ENCODE measurements at regions not wholly inside any gene's neighbourhood (a gene's known extent, or its start where the extent isn't known, plus 50 kb on each side); places are given as distances from the start of the nearest gene placed in this dataset.
A peak's percentile ranks its signal among the peaks of the same experiment; 100 is the strongest.

DNA sequence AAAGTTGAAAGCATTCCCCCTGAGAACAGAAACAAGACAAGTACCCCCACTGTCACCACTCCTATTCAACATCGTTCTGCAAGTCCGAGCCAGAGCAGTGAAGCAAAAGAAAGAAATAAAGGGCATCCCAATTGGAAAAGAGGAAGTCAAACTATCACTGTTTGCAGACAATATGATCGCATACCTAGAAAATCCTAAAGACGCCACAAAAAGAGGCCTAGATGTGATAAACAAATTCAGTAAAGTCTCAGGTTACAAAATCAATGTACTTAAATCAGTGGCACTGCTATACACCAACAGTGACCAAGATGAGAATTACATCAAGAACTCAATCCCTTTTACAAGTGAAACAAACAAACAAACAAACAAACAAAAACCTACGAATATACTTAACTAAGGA, 87.7 kb upstream of the COCH start:
- DNase-seq = no peak

- DNase-seq = no peak
Observed at GRCh38 chr14:30790827-30791226, 83.5 kb upstream of the COCH start.

GRCh38 chr14:30791522-30792351, 82.6 kb upstream of the COCH start:
- DNase-seq = no peak

GRCh38 chr14:30796707-30797106, 77.7 kb upstream of the COCH start:
- DNase-seq = no peak

DNA sequence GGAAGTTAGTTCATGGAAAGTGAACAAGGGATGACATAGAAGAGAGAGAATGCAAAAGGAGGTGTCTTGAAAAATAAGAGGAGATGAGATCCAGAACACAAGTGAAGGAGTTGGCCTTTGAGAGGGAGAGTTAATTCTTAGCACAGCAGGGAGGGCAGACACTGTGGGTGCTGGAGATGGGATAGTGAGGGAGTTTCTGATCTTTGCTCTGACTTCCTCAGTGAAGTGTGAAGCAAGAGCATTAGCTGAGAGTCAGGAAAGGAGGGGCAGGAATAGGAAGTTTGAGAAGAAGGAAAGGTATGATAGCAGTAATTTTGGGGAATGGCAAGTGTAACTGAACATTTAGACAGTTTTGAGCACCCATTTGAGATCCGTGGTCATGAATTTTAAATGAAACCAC, 75.8 kb upstream of the COCH start:
- no peak for DNase-seq

GRCh38 chr14:30798961-30799360, 75.4 kb upstream of the COCH start:
- DNase-seq = no peak

DNA sequence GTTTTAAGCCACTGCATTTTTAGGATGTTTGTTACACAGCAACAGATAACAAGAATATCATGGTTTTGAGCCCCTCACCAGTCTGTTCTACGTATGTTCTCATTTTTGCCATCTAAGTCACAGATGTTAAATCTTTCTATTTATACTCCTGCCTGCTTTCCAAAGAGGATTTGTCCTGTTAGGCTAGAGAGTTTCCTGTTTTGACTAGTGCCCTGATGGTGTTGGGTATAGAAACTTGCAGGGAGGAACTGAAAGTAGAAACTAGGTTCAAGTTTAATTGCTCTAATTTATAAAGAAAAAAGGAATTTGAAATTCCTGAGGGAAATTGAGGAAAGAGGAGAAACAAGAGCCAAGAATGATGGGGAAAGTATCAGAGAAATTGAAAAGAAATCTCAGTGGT, 74.4 kb upstream of the COCH start:
- DNase-seq = no peak

DNA sequence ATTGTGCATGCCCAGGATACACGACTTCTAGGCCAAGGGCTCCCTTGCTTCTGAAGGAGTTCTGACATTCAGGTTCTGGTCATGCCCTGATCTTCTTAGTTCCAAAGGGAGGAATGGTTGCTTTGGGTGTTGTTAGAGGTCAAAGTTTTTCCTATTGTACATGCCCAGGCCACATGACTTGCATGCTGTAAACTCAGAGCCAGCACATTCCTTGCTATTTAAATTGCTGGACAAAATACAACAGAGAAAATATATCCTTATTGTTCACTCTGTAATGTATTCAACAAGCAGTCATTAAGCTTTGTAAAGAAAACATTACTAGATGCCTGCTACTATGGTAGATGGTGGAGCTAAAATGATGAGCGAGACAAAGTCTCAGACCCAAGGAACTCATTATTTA, 71.2 kb upstream of the COCH start:
- no peak for DNase-seq

DNA sequence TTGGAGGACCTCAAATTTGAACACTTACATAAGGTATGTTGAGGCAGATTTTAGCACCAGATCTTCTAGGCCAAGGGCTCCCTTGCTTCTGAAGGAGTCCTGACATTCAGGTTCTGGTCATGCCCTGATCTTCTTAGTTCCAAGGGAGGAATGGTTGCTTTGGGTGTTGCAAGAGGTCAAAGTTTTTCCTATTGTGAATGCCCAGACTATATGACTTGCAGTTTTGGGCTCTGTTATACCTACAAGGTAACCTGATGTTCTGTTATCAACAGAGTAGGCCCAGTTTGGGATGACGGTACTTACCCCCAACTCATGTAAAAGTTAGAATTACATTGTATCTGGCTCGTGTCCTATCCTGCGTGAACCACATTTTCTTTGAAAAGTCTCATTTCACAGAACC, 69.1 kb upstream of the COCH start:
- DNase-seq = no peak

GRCh38 chr14:30808576-30808975, 65.8 kb upstream of the COCH start:
- DNase-seq = no peak

DNA sequence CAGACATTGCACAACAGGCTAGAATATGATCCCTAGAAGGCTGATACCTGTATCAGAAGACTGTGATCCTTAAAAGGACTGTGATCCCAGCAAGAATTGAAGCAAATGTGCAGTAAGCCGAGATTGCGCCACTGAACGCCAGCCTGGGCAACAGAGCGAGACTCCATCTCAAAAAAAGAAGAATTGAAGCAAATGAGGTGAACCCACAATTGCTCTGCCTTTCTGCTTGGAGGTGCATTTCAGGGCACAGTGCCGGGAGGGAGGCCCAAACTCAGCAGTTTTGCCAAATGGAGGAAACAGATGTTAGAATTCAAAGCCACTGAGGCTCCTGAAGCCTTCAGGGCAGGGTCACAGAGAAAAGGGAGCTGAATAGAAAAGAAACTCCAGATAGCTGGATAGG, 61.1 kb upstream of the COCH start:
- peak; percentile 24 for DNase-seq

DNA sequence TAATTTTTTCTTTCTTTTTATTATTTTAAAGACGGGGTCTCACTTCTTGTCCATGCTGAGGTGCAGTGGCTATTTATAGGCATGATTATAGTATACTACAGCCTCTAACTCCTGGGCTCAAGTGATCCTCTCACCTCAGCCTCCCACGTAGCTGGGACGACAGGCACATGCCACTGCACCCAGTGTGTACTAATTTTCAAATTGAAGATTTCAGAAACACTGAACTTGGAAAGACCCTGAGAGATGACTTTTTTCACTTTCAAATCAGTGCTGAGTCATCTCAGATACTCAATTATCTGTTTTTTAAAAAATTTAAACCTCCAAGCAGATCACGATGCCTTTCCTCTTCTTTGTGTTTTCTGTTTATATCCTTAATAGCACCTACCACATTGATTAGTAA, 53.7 kb upstream of the COCH start:
- no peak for DNase-seq

DNA sequence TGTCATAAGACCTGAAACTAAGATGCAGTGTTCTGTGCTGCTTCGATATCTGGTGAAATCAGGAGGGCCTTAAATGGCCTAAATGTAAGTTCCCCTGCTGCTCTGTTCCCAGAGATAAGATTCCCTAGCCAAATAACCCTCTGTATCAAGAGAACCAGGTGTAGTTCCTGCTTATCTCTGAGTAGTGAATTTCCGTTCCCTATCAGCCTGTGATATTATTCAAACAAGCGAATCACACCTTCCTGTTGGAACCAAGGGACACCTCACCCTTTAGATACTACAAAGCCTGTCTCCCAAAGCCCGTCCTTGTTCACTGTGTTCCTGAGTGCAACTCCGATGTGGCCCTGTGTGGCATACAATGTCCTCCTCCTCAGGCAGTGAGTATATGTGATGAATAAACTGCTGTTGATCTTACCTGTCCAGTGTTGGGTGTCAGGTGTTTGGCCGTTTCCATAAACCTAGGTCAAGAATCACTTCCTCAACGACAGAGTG, 52.2 kb upstream of the COCH start:
- no peak for DNase-seq

All from right hindlimb (tissue), 1 donor.